ENCODE measurements at regions not wholly inside any gene's neighbourhood (a gene's known extent, or its start where the extent isn't known, plus 50 kb on each side); places are given as distances from the start of the nearest gene placed in this dataset.
"Not testable (repeated sequence)": the region's sequence is repeated elsewhere in the genome, so short reads cannot be mapped to it uniquely, and the experiment has no call there.

DNA sequence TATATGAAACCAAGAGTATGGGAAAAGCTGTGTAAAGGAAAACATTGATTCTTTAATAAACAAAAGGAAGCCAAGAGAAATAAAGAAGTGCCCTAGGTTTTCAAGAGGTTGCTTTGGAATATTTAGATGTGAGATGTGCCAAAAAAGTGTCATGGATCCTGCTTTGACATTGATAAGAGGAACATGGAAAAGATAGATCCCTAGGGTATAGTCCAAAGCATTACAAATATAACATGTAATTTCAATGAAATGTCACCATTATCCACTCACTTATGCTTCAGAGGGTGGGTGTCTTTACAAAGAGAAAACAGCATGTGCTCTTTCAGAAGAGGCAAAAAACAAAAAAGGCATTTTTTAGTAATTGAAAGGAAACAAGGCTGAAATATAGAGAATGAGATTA lies 1196.7 kb downstream of the EFNA5 start:
- H3K4me1 Mint-ChIP-seq: no peaks in the 10 kb centered on the region
- H3K27ac Mint-ChIP-seq: no peak overlapping the region
- ATAC-seq: no peak
- no peaks in the 10 kb centered on the region for H3K36me3 Mint-ChIP-seq (ENCODE audit: low read depth)
- no peak overlapping the region for H3K4me3 Mint-ChIP-seq
- intact Hi-C loops (cut with DNase I, micrococcal nuclease): no loop called here
- peaks cover 5% of the 10 kb centered on the region for H3K9me3 Mint-ChIP-seq (ENCODE audit: low read depth)
- H3K27me3 Mint-ChIP-seq: no peaks in the 10 kb centered on the region
- no peak for DNase-seq
- ChIA-PET POLR2A (no interaction called here), CTCF (no interaction called here)

DNA sequence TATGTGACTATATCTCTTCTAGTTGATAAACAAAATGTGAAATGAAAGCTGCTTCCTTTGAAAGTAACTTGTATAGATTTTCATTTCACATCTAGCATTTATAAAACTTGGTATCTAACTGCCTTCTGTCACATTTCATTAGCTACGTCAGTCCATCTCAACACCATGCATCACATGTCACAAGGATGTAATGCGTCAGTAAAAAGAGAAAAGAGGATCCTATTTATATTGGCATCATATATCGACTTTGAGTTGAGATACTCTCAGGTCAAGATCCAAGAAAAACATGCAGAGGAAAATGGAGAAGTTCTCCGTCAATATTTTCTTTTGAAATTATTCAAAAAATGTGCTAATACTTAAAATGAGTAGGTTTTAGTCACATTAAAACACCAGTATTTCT lies 1211.2 kb downstream of the EFNA5 start:
- H3K9me3 Mint-ChIP-seq (ENCODE audit: low read depth): peaks cover 2% of the 10 kb centered on the region
- H3K4me1 Mint-ChIP-seq: no peaks in the 10 kb centered on the region
- DNase-seq: no peak
- POLR2A ChIA-PET: no interaction called here
- H3K27ac Mint-ChIP-seq: no peak overlapping the region
- CTCF ChIA-PET: no interaction called here
- intact Hi-C loops (cut with DNase I, micrococcal nuclease): no loop called here
- no peak for ATAC-seq
- no peaks in the 10 kb centered on the region for H3K36me3 Mint-ChIP-seq (ENCODE audit: low read depth)
- H3K4me3 Mint-ChIP-seq: no peak overlapping the region
- H3K27me3 Mint-ChIP-seq: no peaks in the 10 kb centered on the region

DNA sequence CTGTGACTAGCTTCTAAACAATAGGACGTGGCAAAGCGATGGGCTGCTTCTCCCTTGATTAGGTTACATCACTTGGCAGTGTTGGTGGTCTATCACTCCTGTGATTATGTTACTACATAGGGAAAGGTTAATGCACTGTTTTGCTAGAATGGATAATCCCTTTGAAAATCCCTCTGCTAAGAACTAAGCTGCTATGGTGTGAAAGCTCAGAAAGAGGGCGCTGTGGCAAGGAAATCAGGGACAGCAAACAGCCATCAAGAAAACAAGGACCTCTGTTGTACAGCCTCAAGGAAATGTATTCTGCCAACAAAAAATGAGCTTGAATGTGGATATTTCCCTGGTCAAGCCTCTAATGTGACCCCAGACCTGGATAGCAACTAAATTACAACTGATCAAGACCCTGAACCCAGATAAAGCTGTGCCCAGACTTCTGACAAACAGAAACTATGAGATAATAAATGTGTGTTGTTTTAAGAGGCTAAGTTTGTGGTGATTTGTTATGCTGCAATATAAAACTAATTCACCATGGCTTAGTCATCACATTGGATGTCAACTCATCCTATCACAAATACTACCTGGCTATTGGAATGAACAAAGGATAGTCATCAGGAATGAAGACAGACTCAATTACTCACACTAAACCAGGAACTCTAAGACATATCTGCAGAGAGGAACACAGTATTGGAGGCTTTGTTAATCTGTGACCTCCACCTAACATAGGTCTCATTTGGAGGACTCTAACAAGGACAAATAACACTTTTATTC lies 1215.9 kb downstream of the EFNA5 start:
- POLR2A ChIA-PET: no interaction called here
- intact Hi-C loops (cut with DNase I, micrococcal nuclease): no loop called here
- peak; percentile 4 for DNase-seq
- H3K36me3 Mint-ChIP-seq (ENCODE audit: low read depth): no peaks in the 10 kb centered on the region
- no peak overlapping the region for H3K4me3 Mint-ChIP-seq
- no peaks in the 10 kb centered on the region for H3K27me3 Mint-ChIP-seq
- H3K4me1 Mint-ChIP-seq: no peaks in the 10 kb centered on the region
- CTCF ChIA-PET: interaction anchor here (0.7 kb wide), 2 partner anchors 573 to 1883 kb away, joined by 3 to 4 read pairs; no protein-coding TSS in a partner anchor
- ATAC-seq: no peak
- H3K9me3 Mint-ChIP-seq (ENCODE audit: low read depth): no peaks in the 10 kb centered on the region
- H3K27ac Mint-ChIP-seq: no peak overlapping the region

DNA sequence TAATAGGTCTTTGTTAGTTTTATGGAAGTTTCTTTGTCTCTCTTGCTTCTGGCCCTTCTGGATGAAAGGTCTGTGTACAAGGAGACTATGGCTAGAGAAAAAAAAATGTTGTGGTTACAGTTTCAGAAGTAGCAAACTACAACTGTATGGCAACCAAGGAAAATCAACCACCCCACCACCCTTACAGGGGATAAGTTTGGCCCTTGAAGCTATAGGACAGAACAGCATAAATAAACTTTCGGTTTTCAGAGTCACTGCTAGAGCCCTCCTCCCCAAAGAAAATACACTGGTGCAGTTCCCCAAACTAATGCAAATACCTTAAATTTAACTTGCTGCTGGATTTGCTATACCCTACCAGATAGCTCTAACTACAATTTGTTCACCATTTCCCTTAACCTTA lies 1216.7 kb downstream of the EFNA5 start:
- no peak overlapping the region for H3K27ac Mint-ChIP-seq
- no peaks in the 10 kb centered on the region for H3K36me3 Mint-ChIP-seq (ENCODE audit: low read depth)
- no peak overlapping the region for H3K4me3 Mint-ChIP-seq
- ATAC-seq: no peak
- no peak for DNase-seq
- H3K27me3 Mint-ChIP-seq: no peaks in the 10 kb centered on the region
- H3K4me1 Mint-ChIP-seq: no peaks in the 10 kb centered on the region
- CTCF ChIA-PET: interaction anchor here (0.7 kb wide), 1 partner anchor 1884 kb away, joined by 3 read pairs; no protein-coding TSS in a partner anchor
- intact Hi-C loops (cut with DNase I, micrococcal nuclease): no loop called here
- POLR2A ChIA-PET: no interaction called here
- H3K9me3 Mint-ChIP-seq (ENCODE audit: low read depth): no peaks in the 10 kb centered on the region

DNA sequence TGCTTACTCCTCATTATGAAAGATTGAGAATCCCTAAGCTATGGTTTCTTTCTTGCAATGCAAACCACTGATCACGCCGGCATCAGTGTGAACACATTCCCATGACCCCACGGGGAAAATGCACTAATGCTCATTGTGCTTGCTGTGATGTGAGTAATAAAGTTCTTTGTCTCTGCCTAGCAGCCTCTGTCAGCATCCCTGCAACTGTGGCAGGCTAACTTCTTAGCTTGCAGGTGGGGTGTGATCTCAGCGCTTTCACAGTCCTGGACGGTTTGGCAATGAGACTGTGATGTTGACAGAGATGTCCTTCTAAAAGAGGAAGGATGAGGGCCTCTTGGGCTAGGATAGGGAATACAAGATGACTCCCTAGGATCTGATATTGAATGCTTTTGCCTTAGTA lies 1218.7 kb downstream of the EFNA5 start:
- no peaks in the 10 kb centered on the region for H3K9me3 Mint-ChIP-seq (ENCODE audit: low read depth)
- H3K4me1 Mint-ChIP-seq: peaks cover 3% of the 10 kb centered on the region
- ChIA-PET CTCF (no interaction called here), POLR2A (no interaction called here)
- DNase-seq: no peak
- no peak for ATAC-seq
- no peaks in the 10 kb centered on the region for H3K27me3 Mint-ChIP-seq
- no peaks in the 10 kb centered on the region for H3K36me3 Mint-ChIP-seq (ENCODE audit: low read depth)
- intact Hi-C loops (cut with DNase I, micrococcal nuclease): no loop called here
- H3K4me3 Mint-ChIP-seq: no peak overlapping the region
- no peak overlapping the region for H3K27ac Mint-ChIP-seq

DNA sequence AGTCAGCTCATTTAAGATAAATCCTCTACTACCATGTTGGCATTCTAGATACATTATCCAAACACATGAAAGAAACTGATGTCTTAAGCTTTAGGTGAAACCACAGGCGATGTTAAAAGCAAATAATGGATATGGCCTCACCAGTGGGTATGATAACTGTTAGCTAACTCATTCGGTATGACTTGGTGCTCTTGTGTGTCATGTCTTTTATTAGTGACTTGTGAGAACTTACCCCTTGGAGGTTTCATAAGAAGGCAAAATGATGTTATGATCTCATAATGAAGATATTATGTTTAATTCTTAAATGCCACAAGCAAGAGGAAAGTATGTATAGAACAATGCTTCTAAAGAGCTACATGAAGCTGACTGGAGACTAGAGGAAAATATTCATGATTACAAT lies 1227.0 kb downstream of the EFNA5 start:
- no peaks in the 10 kb centered on the region for H3K36me3 Mint-ChIP-seq (ENCODE audit: low read depth)
- POLR2A ChIA-PET: no interaction called here
- peaks cover 3% of the 10 kb centered on the region for H3K4me1 Mint-ChIP-seq
- ATAC-seq (no peak), DNase-seq (no peak)
- H3K27ac Mint-ChIP-seq: no peak overlapping the region
- intact Hi-C loops (cut with DNase I, micrococcal nuclease): no loop called here
- H3K4me3 Mint-ChIP-seq: no peak overlapping the region
- H3K9me3 Mint-ChIP-seq (ENCODE audit: low read depth): no peaks in the 10 kb centered on the region
- no peaks in the 10 kb centered on the region for H3K27me3 Mint-ChIP-seq
- CTCF ChIA-PET: no interaction called here

DNA sequence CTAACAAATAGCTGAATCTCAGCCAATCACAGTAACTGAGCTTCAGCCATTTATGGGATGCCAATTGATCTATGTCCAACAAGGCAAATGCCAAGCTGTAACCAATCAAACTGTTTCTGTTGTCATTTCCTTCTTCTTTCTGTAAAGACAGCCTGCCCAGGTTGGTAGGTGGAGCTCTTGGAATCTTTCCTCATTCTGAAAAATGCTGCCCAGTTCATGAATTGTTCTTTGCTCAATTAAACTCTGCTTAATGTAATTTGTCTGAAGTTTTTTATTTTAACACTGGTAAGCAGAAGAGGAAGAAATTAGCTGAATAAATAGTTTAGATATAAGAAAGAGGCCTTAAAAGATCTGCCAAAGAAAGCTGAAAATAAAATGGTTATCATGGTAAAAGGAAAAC lies 1235.6 kb downstream of the EFNA5 start:
- ChIA-PET POLR2A (no interaction called here), CTCF (no interaction called here)
- H3K4me3 Mint-ChIP-seq: no peak overlapping the region
- H3K27me3 Mint-ChIP-seq: no peaks in the 10 kb centered on the region
- intact Hi-C loops (cut with DNase I, micrococcal nuclease): no loop called here
- DNase-seq (no peak), ATAC-seq (no peak)
- no peak overlapping the region for H3K27ac Mint-ChIP-seq
- peaks cover 2% of the 10 kb centered on the region for H3K9me3 Mint-ChIP-seq (ENCODE audit: low read depth)
- no peaks in the 10 kb centered on the region for H3K4me1 Mint-ChIP-seq
- H3K36me3 Mint-ChIP-seq (ENCODE audit: low read depth): no peaks in the 10 kb centered on the region

DNA sequence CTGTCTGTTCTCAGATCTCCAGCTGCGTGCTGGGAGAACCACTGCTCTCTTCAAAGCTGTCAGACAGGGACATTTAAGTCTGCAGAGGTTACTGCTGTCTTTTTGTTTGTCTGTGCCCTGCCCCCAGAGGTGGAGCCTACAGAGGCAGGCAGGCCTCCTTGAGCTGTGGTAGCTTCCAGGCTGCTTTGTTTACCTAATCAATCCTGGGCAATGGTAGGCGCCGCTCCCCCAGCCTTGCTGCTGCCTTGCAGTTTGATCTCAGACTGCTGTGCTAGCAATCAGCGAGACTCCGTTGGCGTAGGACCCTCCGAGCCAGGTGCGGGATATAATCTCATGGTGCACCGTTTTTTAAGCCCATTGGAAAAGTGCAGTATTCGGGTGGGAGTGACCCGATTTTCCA lies 1240.0 kb downstream of the EFNA5 start:
- CTCF ChIA-PET; intact Hi-C loops (cut with DNase I, micrococcal nuclease): not testable (repeated sequence)

DNA sequence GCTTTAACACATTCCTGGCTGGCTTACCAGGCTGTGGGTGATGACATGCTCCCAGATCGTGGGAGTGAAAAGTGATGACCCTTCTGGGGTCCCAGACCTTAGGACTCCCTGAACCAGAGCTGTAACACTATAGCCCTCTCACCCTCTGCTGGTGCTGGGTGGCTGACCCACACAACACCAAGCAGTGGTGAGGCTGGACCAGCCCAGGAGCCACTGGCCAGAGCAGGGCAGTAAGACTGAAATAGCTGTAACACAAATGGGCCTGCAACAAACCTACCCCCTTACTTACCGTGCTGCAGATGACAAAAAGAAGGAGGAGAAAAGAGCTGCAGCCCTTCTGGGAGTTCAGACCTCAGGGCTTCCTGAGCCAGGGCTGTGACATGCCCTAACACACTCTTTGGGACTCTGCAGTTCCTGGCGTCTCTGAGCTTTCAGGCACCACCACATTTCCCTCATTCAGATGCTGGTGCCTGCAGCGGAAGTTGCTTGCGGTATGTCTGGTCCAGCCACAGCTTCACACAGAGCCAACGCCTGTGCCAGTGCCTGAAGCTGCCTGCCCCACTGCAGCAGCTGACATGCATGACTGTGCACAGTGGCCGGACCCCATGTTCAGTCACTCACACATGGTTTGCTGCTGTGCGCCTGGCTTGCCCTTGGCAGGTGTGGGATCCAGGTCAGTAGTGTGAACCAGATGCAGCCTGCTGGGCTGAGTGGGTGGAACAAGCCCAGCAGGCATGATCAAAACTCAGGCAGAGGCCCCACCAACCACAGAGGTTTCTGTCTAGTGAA lies 1247.4 kb downstream of the EFNA5 start:
- Mint-ChIP-seq H3K4me3 (no peak overlapping the region), H3K27ac (no peak overlapping the region), H3K27me3 (no peaks in the 10 kb centered on the region), H3K9me3 (ENCODE audit: low read depth) (no peaks in the 10 kb centered on the region), H3K36me3 (ENCODE audit: low read depth) (no peaks in the 10 kb centered on the region), H3K4me1 (no peaks in the 10 kb centered on the region)
- intact Hi-C loops (cut with DNase I, micrococcal nuclease): no loop called here
- no peak for ATAC-seq
- ChIA-PET CTCF (no interaction called here), POLR2A (no interaction called here)
- DNase-seq: no peak

More for the DNA sequence above, 1240.0 kb downstream of the EFNA5 start:
- H3K27me3 Mint-ChIP-seq; H3K4me3 Mint-ChIP-seq; H3K4me1 Mint-ChIP-seq; ATAC-seq; H3K27ac Mint-ChIP-seq; DNase-seq; H3K9me3 Mint-ChIP-seq (ENCODE audit: low read depth); POLR2A ChIA-PET; H3K36me3 Mint-ChIP-seq (ENCODE audit: low read depth): not testable (repeated sequence)

DNA sequence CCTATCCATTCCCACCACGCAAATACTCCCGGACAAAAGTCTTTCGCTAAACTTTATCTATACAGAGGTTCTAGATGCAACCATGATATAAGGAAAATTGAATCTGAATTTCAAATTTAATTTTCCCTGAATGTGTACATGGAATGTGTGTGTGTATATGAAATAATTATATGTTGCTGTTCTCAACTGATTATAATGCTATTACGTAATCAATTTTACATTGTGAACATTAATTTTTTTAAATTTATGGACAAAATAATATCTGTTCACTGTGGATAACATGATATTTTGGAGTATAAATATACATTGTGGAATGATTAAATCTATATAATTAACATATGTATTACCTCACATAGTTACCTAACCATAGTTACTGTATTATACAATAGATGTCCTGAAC lies 1250.6 kb downstream of the EFNA5 start:
- ATAC-seq (no peak), DNase-seq (no peak)
- ChIA-PET POLR2A (no interaction called here), CTCF (no interaction called here)
- no peak overlapping the region for H3K4me3 Mint-ChIP-seq
- no peaks in the 10 kb centered on the region for H3K36me3 Mint-ChIP-seq (ENCODE audit: low read depth)
- H3K9me3 Mint-ChIP-seq (ENCODE audit: low read depth): no peaks in the 10 kb centered on the region
- intact Hi-C loops (cut with DNase I, micrococcal nuclease): no loop called here
- H3K27ac Mint-ChIP-seq: no peak overlapping the region
- H3K4me1 Mint-ChIP-seq: no peaks in the 10 kb centered on the region
- no peaks in the 10 kb centered on the region for H3K27me3 Mint-ChIP-seq

DNA sequence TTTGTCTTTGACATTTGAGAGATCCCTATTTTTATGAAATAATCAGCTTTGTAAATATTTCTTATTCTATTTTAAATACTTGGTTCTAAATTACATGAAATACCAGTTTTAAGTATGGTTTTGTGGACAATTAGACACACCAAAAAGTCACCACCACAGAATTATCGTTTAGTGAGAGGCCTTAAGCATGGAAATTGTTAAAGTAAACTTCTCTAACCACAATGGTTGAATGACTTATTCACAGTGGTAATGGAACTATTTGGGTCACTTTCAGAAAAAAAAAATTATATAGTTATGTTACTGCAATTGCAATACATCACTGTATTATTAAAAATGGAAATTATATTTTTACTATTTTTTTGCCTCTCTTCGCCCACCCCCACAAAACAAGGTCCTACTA lies 1252.5 kb downstream of the EFNA5 start:
- Mint-ChIP-seq H3K4me1 (no peaks in the 10 kb centered on the region), H3K36me3 (ENCODE audit: low read depth) (no peaks in the 10 kb centered on the region), H3K9me3 (ENCODE audit: low read depth) (no peaks in the 10 kb centered on the region), H3K4me3 (no peak overlapping the region), H3K27ac (no peak overlapping the region), H3K27me3 (no peaks in the 10 kb centered on the region)
- intact Hi-C loops (cut with DNase I, micrococcal nuclease): no loop called here
- ChIA-PET CTCF (no interaction called here), POLR2A (no interaction called here)
- DNase-seq: no peak
- no peak for ATAC-seq

DNA sequence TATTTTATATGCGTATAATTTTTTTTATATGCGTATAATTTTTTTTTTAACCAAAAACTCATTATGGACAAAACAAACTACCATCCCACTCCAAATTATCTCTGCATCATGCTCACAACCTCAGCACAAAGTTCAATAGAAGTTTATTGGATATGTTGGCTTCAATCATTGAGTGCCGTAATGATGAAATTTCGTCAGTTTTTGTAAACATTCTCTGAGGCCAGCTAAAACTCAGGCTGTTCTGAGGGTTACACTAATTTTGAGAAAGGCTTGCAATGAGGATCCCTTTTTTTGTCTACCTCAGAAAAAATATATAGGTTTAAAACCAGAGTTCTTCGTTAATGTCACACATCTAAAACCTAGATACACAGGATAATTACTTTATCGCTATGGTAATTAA lies 1253.2 kb downstream of the EFNA5 start:
- ChIA-PET POLR2A (no interaction called here), CTCF (no interaction called here)
- intact Hi-C loops (cut with DNase I, micrococcal nuclease): no loop called here

More for the DNA sequence above, 1253.2 kb downstream of the EFNA5 start:
- Mint-ChIP-seq H3K36me3 (ENCODE audit: low read depth) (no peaks in the 10 kb centered on the region), H3K27me3 (no peaks in the 10 kb centered on the region), H3K4me3 (no peak overlapping the region), H3K9me3 (ENCODE audit: low read depth) (no peaks in the 10 kb centered on the region), H3K4me1 (no peaks in the 10 kb centered on the region), H3K27ac (no peak overlapping the region)
- DNase-seq: no peak
- ATAC-seq: no peak
